ENCODE measurements at regions not wholly inside any gene's neighbourhood (a gene's known extent, or its start where the extent isn't known, plus 50 kb on each side); places are given as distances from the start of the nearest gene placed in this dataset.
"Not testable (repeated sequence)": the region's sequence is repeated elsewhere in the genome, so short reads cannot be mapped to it uniquely, and the experiment has no call there.

GRCh38 chr18:76273036-76273545 lies 222.0 kb downstream of the ZNF516 start:
- H3K27ac Mint-ChIP-seq (ENCODE audit: unreplicated experiment) = no peak overlapping the region

GRCh38 chr18:76267423-76267822 lies 227.6 kb downstream of the ZNF516 start:
- H3K9ac ChIP-seq (ENCODE audit: low read length); H3K4me1 ChIP-seq (ENCODE audit: insufficient read depth, low read length); H3K27ac ChIP-seq (ENCODE audit: low read depth, low read length); H3K36me3 ChIP-seq (ENCODE audit: insufficient read depth, low read length); H3K4me2 ChIP-seq (ENCODE audit: low read length); H3K9me3 Mint-ChIP-seq (ENCODE audit: unreplicated experiment); H3K4me3 Mint-ChIP-seq (ENCODE audit: unreplicated experiment); H3K79me2 ChIP-seq (ENCODE audit: insufficient read depth, low read length); H3K27ac Mint-ChIP-seq (ENCODE audit: unreplicated experiment); H3K4me3 ChIP-seq (ENCODE audit: insufficient read depth, low read depth, low read length); H3K9me3 ChIP-seq (ENCODE audit: insufficient read depth, low read depth, low read length); H4K20me1 ChIP-seq (ENCODE audit: insufficient read depth, low read length); H2AFZ ChIP-seq (ENCODE audit: low read depth, low read length); H3K36me3 Mint-ChIP-seq (ENCODE audit: low read depth, unreplicated experiment); H3K4me1 Mint-ChIP-seq (ENCODE audit: low read depth, unreplicated experiment); DNase-seq (ENCODE audit: low read depth); FAIRE-seq; H3K27me3 ChIP-seq (ENCODE audit: insufficient read depth, low read length): not testable (repeated sequence)
- peaks cover 25% of the 10 kb centered on the region for H3K27me3 Mint-ChIP-seq (ENCODE audit: low read depth, unreplicated experiment)

More at GRCh38 chr18:76273036-76273545, 222.0 kb downstream of the ZNF516 start:
- peaks cover 3% of the 10 kb centered on the region for H3K27me3 ChIP-seq (ENCODE audit: insufficient read depth, low read length)
- H3K27me3 Mint-ChIP-seq (ENCODE audit: low read depth, unreplicated experiment) = peaks cover 23% of the 10 kb centered on the region
- H3K4me2 ChIP-seq (ENCODE audit: low read length) = no peak overlapping the region
- TF ChIP-seq EZH2 (IDR thresholded peaks at IDR 0.05; ENCODE audit: insufficient read depth, low read length) (no peak), CTCF (IDR thresholded peaks at IDR 0.05; ENCODE audit: insufficient read depth, low read depth, low read length) (no peak)
- H2AFZ ChIP-seq (ENCODE audit: low read depth, low read length) = no peak overlapping the region
- no peaks in the 10 kb centered on the region for H4K20me1 ChIP-seq (ENCODE audit: insufficient read depth, low read length)
- no peak overlapping the region for H3K9ac ChIP-seq (ENCODE audit: low read length)
- H3K4me3 Mint-ChIP-seq (ENCODE audit: unreplicated experiment) = no peak overlapping the region
- FAIRE-seq (no peak), DNase-seq (ENCODE audit: low read depth) (no peak)
- H3K9me3 ChIP-seq (ENCODE audit: insufficient read depth, low read depth, low read length) = no peaks in the 10 kb centered on the region
- no peak overlapping the region for H3K27ac ChIP-seq (ENCODE audit: low read depth, low read length)
- peaks cover 2% of the 10 kb centered on the region for H3K36me3 Mint-ChIP-seq (ENCODE audit: low read depth, unreplicated experiment)
- no peaks in the 10 kb centered on the region for H3K79me2 ChIP-seq (ENCODE audit: insufficient read depth, low read length)
- H3K4me1 ChIP-seq (ENCODE audit: insufficient read depth, low read length) = no peaks in the 10 kb centered on the region
- H3K4me1 Mint-ChIP-seq (ENCODE audit: low read depth, unreplicated experiment) = no peaks in the 10 kb centered on the region
- no peak overlapping the region for H3K4me3 ChIP-seq (ENCODE audit: insufficient read depth, low read depth, low read length)
- no peaks in the 10 kb centered on the region for H3K36me3 ChIP-seq (ENCODE audit: insufficient read depth, low read length)
- H3K9me3 Mint-ChIP-seq (ENCODE audit: unreplicated experiment) = peaks cover 3% of the 10 kb centered on the region

GRCh38 chr18:76266236-76266991 lies 228.6 kb downstream of the ZNF516 start:
- H2AFZ ChIP-seq (ENCODE audit: low read depth, low read length) = no peak overlapping the region
- Mint-ChIP-seq H3K4me3 (ENCODE audit: unreplicated experiment) (no peak overlapping the region), H3K27ac (ENCODE audit: unreplicated experiment) (no peak overlapping the region), H3K9me3 (ENCODE audit: unreplicated experiment) (peaks cover 2% of the 10 kb centered on the region), H3K36me3 (ENCODE audit: low read depth, unreplicated experiment) (no peaks in the 10 kb centered on the region), H3K27me3 (ENCODE audit: low read depth, unreplicated experiment) (peaks cover 35% of the 10 kb centered on the region), H3K4me1 (ENCODE audit: low read depth, unreplicated experiment) (no peaks in the 10 kb centered on the region)
- no peaks in the 10 kb centered on the region for H3K4me1 ChIP-seq (ENCODE audit: insufficient read depth, low read length)
- H3K4me3 ChIP-seq (ENCODE audit: insufficient read depth, low read depth, low read length) = no peak overlapping the region
- DNase-seq (ENCODE audit: low read depth) (no peak), FAIRE-seq (no peak)
- H3K79me2 ChIP-seq (ENCODE audit: insufficient read depth, low read length) = no peaks in the 10 kb centered on the region
- no peak overlapping the region for H3K4me2 ChIP-seq (ENCODE audit: low read length)
- no peak overlapping the region for H3K27ac ChIP-seq (ENCODE audit: low read depth, low read length)
- H4K20me1 ChIP-seq (ENCODE audit: insufficient read depth, low read length) = no peaks in the 10 kb centered on the region
- no peaks in the 10 kb centered on the region for H3K9me3 ChIP-seq (ENCODE audit: insufficient read depth, low read depth, low read length)
- H3K27me3 ChIP-seq (ENCODE audit: insufficient read depth, low read length) = no peaks in the 10 kb centered on the region
- H3K9ac ChIP-seq (ENCODE audit: low read length) = no peak overlapping the region
- H3K36me3 ChIP-seq (ENCODE audit: insufficient read depth, low read length) = no peaks in the 10 kb centered on the region
- TF ChIP-seq EZH2 (IDR thresholded peaks at IDR 0.05; ENCODE audit: insufficient read depth, low read length) = no peak
- no peak for TF ChIP-seq CTCF (IDR thresholded peaks at IDR 0.05; ENCODE audit: insufficient read depth, low read depth, low read length)

Measured in astrocyte (in vitro differentiated cells and primary cell).